ENCODE measurements at regions not wholly inside any gene's neighbourhood (a gene's known extent, or its start where the extent isn't known, plus 50 kb on each side); places are given as distances from the start of the nearest gene placed in this dataset.

GRCh38 chr5:4511996-4512656 is 628.0 kb upstream of the ADAMTS16 start:
- H3K27me3 Mint-ChIP-seq = no peaks in the 10 kb centered on the region
- H3K9me3 Mint-ChIP-seq (ENCODE audit: insufficient read depth) = no peaks in the 10 kb centered on the region
- no peak for ATAC-seq (ENCODE audit: low read depth)

GRCh38 chr5:4513381-4513780 is 626.7 kb upstream of the ADAMTS16 start:
- CTCF ChIA-PET = no interaction called here
- H3K4me3 Mint-ChIP-seq = no peak overlapping the region
- intact Hi-C loops (cut with micrococcal nuclease) = no loop called here
- ATAC-seq (ENCODE audit: low read depth) (no peak), DNase-seq (no peak)
- Histone ChIP-seq H2AFZ (ENCODE audit: insufficient read depth, low read depth, low read length, poor library complexity, severe bottlenecking) (no peak overlapping the region), H3K9me3 (ENCODE audit: control extremely low read depth in 1 of 3, control insufficient read depth in 2 of 3, insufficient read depth in 1 of 3, low read length in 2 of 3) (peaks cover 0 to 6% (median 0%) of the 10 kb centered on the region in 3 donors), H3K9ac (ENCODE audit: low read length) (no peak overlapping the region), H3K27ac (ENCODE audit: low read length in 2 of 2) (no peak overlapping the region), H3K4me1 (ENCODE audit: control insufficient read depth in 2 of 2, insufficient read depth in 2 of 2, low read length in 2 of 2) (no peaks in the 10 kb centered on the region), H4K20me1 (ENCODE audit: control insufficient read depth, insufficient read depth, low read length, poor library complexity, severe bottlenecking) (no peaks in the 10 kb centered on the region), H3K36me3 (replicated peaks in 1 of 2; ENCODE audit: control extremely low read depth in 1 of 2, control insufficient read depth in 1 of 2, extremely low read depth in 1 of 2, insufficient read depth in 2 of 2, low read length in 1 of 2) (no peaks in the 10 kb centered on the region), H3K27me3 (replicated peaks in 1 of 4; ENCODE audit: control extremely low read depth in 1 of 4, control insufficient read depth in 3 of 4, insufficient read depth in 4 of 4, low read length in 3 of 4) (no peaks in the 10 kb centered on the region), H3K4me3 (ENCODE audit: control extremely low read depth in 1 of 5, extremely low read depth in 1 of 5, insufficient read depth in 1 of 5, low read depth in 2 of 5, low read length in 4 of 5) (no peak overlapping the region), H3K4me2 (replicated peaks; ENCODE audit: low read depth, low read length, poor library complexity, severe bottlenecking) (no peak overlapping the region), H3K79me2 (ENCODE audit: control insufficient read depth, insufficient read depth, low read length) (no peaks in the 10 kb centered on the region)
- TF ChIP-seq CTCF (IDR thresholded peaks at IDR 0.05) (no peak), EZH2 (IDR thresholded peaks at IDR 0.05; ENCODE audit: borderline replicate concordance, insufficient read depth, low read depth, low read length, poor library complexity, severe bottlenecking) (no peak)
- H3K4me1 Mint-ChIP-seq = no peaks in the 10 kb centered on the region
- no peak overlapping the region for H3K27ac Mint-ChIP-seq
- 75% methylated on average over 3 of the region's 4 CpGs for WGBS (ENCODE audit: insufficient coverage)
- POLR2A ChIA-PET = no interaction called here
- H3K9me3 Mint-ChIP-seq (ENCODE audit: insufficient read depth) = no peaks in the 10 kb centered on the region
- no peaks in the 10 kb centered on the region for H3K27me3 Mint-ChIP-seq

More at GRCh38 chr5:4511996-4512656, 628.0 kb upstream of the ADAMTS16 start:
- H3K4me3 ChIP-seq (ENCODE audit: control extremely low read depth in 1 of 5, extremely low read depth in 1 of 5, insufficient read depth in 1 of 5, low read depth in 2 of 5, low read length in 4 of 5) = no peak overlapping the region
- ChIA-PET POLR2A (no interaction called here), CTCF (no interaction called here)
- H3K27ac ChIP-seq (ENCODE audit: low read length in 2 of 2) = no peak overlapping the region
- H2AFZ ChIP-seq (ENCODE audit: insufficient read depth, low read depth, low read length, poor library complexity, severe bottlenecking) = no peak overlapping the region
- no peaks in the 10 kb centered on the region for H3K36me3 ChIP-seq (replicated peaks in 1 of 2; ENCODE audit: control extremely low read depth in 1 of 2, control insufficient read depth in 1 of 2, extremely low read depth in 1 of 2, insufficient read depth in 2 of 2, low read length in 1 of 2)
- H3K9ac ChIP-seq (ENCODE audit: low read length) = no peak overlapping the region
- H3K27me3 ChIP-seq (replicated peaks in 1 of 4; ENCODE audit: control extremely low read depth in 1 of 4, control insufficient read depth in 3 of 4, insufficient read depth in 4 of 4, low read length in 3 of 4) = no peaks in the 10 kb centered on the region
- H3K79me2 ChIP-seq (ENCODE audit: control insufficient read depth, insufficient read depth, low read length) = no peaks in the 10 kb centered on the region
- H3K4me1 ChIP-seq (ENCODE audit: control insufficient read depth in 2 of 2, insufficient read depth in 2 of 2, low read length in 2 of 2) = no peaks in the 10 kb centered on the region
- WGBS (ENCODE audit: insufficient coverage) = 65% methylated on average over 31 of the region's 31 CpGs
- no peak for DNase-seq
- Mint-ChIP-seq H3K27ac (no peak overlapping the region), H3K4me3 (no peak overlapping the region), H3K4me1 (no peaks in the 10 kb centered on the region)
- peaks cover 0 to 7% (median 0%) of the 10 kb centered on the region in 3 donors for H3K9me3 ChIP-seq (ENCODE audit: control extremely low read depth in 1 of 3, control insufficient read depth in 2 of 3, insufficient read depth in 1 of 3, low read length in 2 of 3)
- no peaks in the 10 kb centered on the region for H4K20me1 ChIP-seq (ENCODE audit: control insufficient read depth, insufficient read depth, low read length, poor library complexity, severe bottlenecking)
- H3K4me2 ChIP-seq (replicated peaks; ENCODE audit: low read depth, low read length, poor library complexity, severe bottlenecking) = no peak overlapping the region
- intact Hi-C loops (cut with micrococcal nuclease) = no loop called here
- TF ChIP-seq EZH2 (IDR thresholded peaks at IDR 0.05; ENCODE audit: borderline replicate concordance, insufficient read depth, low read depth, low read length, poor library complexity, severe bottlenecking) (no peak), CTCF (IDR thresholded peaks at IDR 0.05) (no peak)
